Endometrial microvascular endothelial cells (primary cell): ENCODE measurements at regions not wholly inside any gene's neighbourhood (a gene's known extent, or its start where the extent isn't known, plus 50 kb on each side); places are given as distances from the start of the nearest gene placed in this dataset.

ENCODE experiments used
- in situ Hi-C: cut with HindIII; loops from 2 replicates; pipeline ENCODE4 v1.10.0; 2017; ENCODE audit warnings: low sequenced_read_pairs, low pct_unique_long_range_greater_than_20kb; ENCODE audit errors: inconsistent ontology term

DNA sequence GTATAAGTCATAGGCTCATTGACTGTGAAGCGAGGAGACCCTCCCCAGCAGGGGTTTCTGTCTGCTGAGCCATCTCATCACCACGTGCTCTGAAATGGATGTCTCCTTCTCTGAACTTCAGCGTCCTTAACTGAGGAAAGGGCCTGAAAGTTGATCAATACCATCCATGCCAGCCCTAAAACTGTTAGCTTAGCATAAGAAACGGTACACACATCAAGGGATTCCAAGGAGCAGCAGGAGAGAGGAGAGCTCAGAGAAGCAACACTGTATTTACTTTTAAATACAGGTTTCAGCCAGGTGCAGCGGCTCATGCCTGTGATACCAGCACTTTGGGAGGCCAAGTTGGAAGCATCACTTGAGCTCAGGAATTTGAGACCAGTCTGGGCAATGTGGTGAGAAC lies 248.9 kb upstream of the TNRC6C start:
- in situ Hi-C loops = no loop called here

DNA sequence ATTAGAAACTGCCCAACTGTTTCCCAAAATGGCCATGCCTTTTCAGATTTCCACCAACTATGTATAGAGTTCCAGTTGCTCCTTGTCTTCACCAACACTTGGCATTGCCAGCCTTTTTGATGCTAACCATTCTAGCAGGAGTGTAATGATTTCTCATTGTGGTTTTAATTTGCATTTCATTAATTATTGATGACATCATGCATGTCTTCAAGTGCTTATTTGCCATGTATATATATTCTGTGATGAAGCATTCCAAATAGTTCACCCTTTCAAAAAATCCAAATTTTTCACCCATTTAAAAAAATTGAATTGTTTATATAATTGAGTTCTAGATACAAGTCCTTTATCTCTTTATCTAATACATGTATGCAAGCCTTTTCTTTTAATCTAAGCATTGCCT lies 245.9 kb upstream of the TNRC6C start:
- in situ Hi-C loops = no loop called here

- in situ Hi-C loops = no loop called here
Measured at GRCh38 chr17:77716289-77716926, 242.1 kb upstream of the TNRC6C start.

DNA sequence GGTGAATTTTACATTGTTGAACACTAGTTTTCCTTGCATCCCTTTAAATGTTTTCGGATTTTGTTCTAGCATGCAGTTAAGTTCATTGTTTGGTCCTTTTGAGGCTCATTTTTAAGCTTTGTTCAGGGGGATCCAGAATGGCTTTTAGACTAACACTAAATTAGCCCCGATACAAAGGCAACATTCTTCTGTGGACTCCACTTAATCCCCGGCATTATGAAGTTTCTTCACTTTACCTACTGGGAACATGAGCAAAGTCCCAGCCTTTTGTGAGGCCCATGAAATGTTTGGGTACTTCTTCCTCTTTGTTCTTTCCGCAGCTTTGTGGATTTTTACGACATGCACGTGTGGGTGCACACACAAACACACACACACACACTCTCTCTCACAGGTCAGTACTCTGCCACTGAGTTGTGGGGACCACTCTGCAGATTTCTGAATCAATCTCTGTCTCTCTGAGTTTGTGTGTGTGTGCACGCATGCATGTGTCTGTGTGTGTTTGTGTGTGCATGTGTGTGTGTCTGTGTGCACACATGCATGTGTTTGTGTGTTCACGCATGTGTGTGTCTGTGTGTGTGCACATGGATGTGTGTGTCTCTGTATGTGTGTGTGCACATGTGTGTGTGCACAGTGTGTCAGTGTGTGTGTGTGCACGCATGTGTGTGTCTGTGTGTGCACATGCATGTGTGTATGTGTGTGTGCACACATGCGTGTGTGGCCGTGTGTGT lies 240.4 kb upstream of the TNRC6C start:
- in situ Hi-C loops = no loop called here

DNA sequence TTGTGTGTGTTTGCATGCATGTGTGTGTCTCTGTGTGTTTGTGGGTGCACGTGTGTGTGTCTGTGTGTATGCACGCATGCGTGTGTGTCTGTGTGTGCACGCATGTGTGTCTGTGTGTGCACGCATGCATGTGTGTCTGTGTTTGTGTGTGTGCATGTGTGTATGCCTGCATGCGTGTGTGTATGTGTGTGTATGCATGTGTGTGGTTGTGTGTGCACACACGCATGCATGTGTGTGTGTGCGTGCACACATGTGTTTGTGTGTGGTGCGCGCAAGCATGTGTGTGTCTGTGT lies 239.9 kb upstream of the TNRC6C start:
- in situ Hi-C loops = no loop called here

DNA sequence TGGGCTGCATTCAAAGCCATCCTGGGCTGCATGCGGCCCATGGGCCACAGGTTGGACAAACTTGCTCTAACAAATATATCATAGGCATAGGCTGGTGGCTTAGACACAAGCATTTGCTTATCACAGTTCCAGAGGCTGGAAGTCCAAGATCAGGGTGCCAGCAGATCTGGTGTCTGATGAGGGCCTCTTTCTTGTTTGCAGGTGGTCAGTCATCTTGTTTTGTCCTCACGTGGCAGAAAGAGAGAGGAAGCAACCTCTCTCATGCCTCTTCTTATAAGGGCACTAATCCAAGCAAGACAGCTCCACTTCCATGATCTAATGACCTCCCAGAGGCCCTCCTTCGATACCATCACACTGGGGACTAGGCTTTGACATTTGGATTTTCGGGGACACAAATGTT lies 238.7 kb upstream of the TNRC6C start:
- in situ Hi-C loops = no loop called here

DNA sequence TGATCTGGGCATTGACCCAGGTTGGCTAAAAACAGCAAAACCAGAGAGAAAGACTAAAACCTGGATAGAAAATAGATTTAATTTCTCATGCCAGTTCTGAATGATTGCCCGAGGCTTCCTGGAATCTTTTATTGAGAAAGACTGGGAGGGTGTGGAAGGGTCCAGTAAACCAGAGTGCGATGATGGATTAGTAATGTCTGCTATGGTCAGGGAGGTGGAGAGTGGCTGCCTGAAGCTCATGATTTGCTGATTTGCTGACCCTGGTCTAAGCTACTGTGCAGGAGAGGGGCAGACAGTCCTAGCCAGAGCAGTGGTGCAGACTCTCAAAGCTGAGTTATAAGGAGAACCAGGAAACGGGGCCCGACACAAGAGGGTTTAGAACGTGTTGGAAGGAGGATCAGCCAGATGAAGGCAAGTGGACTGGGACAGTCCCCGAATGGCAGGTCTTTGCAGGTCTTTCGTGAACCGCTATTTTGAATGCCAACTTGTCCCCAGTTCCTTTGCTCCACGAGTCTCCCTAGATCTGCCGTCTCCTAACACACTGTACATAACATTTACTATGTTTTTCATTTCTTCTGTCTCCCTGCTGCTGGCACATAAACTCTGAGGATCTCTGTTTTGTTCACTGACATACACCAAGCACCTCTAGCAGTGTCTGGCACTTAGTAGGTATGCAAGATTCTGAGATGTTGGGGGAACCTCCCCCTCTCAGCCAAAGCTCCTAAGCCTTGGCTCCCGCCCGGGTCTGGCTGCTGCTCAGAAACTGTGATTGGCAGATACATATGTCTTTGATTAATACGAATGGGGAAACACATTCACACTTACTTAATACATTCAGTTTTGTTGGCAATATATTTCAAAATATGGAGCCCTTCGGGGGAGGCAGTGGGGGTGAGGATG lies 237.3 kb upstream of the TNRC6C start:
- in situ Hi-C loops = no loop called here

- in situ Hi-C loops = no loop called here
Measured at GRCh38 chr17:77721846-77722160, 236.7 kb upstream of the TNRC6C start.

- in situ Hi-C loops = no loop called here
Measured at GRCh38 chr17:77722366-77722765, 236.1 kb upstream of the TNRC6C start.

GRCh38 chr17:77723071-77723908 lies 235.2 kb upstream of the TNRC6C start:
- in situ Hi-C loops = no loop called here

GRCh38 chr17:77723909-77724875 lies 234.3 kb upstream of the TNRC6C start:
- in situ Hi-C loops = no loop called here

- in situ Hi-C loops = no loop called here
Measured at GRCh38 chr17:77724876-77725615, 233.5 kb upstream of the TNRC6C start.

DNA sequence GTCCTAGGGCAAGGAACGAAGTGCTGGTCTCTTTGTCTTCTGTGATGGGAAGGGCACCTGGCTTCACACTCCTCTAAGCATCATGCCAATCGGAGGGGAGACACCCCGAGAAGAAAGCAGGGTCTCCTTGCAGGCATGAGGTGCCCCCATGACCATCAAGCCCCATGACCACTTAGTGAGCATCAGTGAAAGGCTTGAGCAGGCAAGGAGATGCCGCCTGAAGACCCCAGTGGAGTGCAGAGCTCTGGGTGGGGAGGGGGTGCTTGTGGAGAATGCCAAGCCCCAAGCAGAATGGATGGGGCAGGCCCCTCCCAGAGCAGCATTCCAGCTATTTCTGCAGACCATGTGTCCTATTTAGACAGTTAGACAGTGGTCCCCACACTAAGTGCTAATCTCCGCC lies 232.7 kb upstream of the TNRC6C start:
- in situ Hi-C loops = no loop called here

- in situ Hi-C loops = no loop called here
Measured at GRCh38 chr17:77726549-77727006, 231.9 kb upstream of the TNRC6C start.

DNA sequence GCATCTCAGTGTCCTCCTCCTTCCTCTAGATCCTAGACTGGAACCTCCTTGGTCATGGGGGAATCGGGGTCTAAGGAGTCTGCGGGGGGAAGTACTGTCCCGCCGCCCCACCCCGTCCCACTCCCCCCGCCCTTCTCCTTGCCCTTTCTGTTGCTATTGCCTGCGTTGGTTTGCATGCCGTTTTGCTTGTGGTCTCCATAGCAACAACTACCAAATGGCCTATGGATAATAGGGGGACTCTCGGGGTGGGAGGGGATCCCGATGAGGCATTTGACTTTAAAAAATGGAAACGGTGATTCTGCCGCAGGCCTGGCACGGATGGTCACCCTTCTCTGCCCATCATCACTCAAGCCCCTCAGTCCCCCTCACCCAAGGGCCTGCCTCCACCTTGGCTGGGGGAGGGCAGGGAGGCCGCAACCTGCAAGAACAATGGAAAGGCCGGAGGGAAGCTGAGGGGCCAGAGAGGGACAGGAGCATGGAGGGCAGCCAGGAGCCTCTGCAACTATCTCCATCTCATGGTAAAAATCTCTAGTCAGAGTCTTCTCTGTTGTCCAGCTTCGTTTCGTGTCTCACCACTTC lies 231.4 kb upstream of the TNRC6C start:
- in situ Hi-C loops = no loop called here

- in situ Hi-C loops = no loop called here
Measured at GRCh38 chr17:77728474-77728795, 230.1 kb upstream of the TNRC6C start.

DNA sequence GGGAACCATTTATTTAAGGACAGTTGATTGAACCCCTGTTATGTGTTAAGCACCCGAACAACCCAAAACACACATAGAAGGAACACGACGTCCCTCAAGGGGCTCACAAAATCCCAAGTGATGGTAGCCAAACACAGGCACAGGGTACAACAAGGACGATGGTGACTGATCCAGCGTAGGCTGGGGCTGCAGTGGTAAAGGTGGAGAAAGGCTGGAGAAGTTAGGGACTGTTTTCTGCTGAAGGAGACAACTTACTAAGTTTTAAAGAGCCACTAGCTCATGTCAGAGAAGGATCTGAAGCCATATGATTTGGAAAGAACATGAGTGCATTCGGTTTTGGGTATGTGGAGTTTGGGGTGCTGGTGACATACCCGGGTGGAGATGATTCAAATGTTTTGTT lies 229.6 kb upstream of the TNRC6C start:
- in situ Hi-C loops = no loop called here
